ENCODE measurements at regions not wholly inside any gene's neighbourhood (a gene's known extent, or its start where the extent isn't known, plus 50 kb on each side); places are given as distances from the start of the nearest gene placed in this dataset.

GRCh38 chr12:74043343-74043742, 494.3 kb upstream of the ATXN7L3B start:
- TF ChIP-seq CTCF (IDR thresholded peaks at IDR 0.05) (no peak), POLR2A (IDR thresholded peaks at IDR 0.05) (no peak)

Measured in tibial nerve (tissue), 3 donors.